ENCODE measurements at regions not wholly inside any gene's neighbourhood (a gene's known extent, or its start where the extent isn't known, plus 50 kb on each side); places are given as distances from the start of the nearest gene placed in this dataset.
"Not testable (repeated sequence)": the region's sequence is repeated elsewhere in the genome, so short reads cannot be mapped to it uniquely, and the experiment has no call there.

DNA sequence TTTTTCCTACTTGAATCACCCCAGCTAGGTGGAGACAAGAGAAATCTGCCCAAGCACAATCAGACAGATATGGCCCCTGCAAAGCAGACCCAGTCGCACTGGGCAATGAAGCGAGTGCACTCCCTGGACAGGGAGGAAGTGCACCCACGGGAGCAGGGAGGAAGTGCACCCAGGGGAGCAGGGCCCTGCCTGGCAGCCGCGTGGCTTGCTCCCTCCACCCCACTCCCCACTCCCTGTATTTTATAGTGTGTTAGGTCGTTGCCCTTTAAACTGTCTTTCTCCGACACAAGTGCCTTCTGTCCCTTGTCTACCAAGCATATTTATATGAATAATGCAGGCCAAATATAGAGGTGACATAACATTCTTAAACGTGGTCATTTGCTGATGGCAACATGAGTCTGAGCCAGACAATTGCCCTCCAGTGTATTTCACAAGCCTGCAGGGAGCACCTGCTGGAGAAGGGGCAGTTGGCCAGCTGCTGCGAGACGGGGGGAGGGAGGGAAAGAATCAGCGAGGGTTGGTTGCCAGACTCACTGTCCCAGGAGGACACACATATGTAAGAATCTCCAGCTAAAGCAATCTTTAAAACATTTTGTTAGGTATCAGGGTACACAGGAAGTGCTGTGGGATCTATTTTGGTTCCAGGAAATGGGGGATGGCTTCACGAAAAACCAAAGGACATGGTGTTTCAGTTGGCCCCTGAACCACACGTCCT, 76.3 kb downstream of the ATP6V0E2 start:
- not testable (repeated sequence) for TF ChIP-seq CTCF (IDR thresholded peaks at IDR 0.05; ENCODE audit: borderline replicate concordance, extremely low read depth, low read length, poor library complexity, severe bottlenecking); EZH2 (IDR thresholded peaks at IDR 0.05; ENCODE audit: borderline replicate concordance, low read depth, low read length, severe bottlenecking)
